RWPE1 (cell line): ENCODE measurements at regions not wholly inside any gene's neighbourhood (a gene's known extent, or its start where the extent isn't known, plus 50 kb on each side); places are given as distances from the start of the nearest gene placed in this dataset.

Experiments
- CTCF ChIA-PET: fragments of 350-600 bp; sonication (Branson Sonifier 250); formaldehyde crosslinking; extraction: SDS; loops from one replicate; lab custom pipeline; 2021; lab: Yijun Ruan, JAX
- POLR2A ChIA-PET: fragments of 400-600 bp; formaldehyde crosslinking; extraction: SDS; loops from one replicate; lab custom pipeline; 2020; ENCODE audit warnings: antibody characterized with exemption; ENCODE audit not compliant: low non-redundant PET; lab: Yijun Ruan, JAX
- DNase-seq: peaks from one replicate; pipeline ENCODE4 v3.0.0; 2012; ENCODE audit warnings: low spot score
- H3K27ac ChIP-seq: fragments of 450-650 bp; 2 replicates; pipeline ENCODE4 v1.5.1; 2017
- TF ChIP-seq, protein P1 (sequence below): fragments of 450-650 bp; conservative IDR thresholded peaks from 2 replicates; pipeline ENCODE4 v1.5.1; 2017; ENCODE audit warnings: low read depth, mild to moderate bottlenecking

DNA sequence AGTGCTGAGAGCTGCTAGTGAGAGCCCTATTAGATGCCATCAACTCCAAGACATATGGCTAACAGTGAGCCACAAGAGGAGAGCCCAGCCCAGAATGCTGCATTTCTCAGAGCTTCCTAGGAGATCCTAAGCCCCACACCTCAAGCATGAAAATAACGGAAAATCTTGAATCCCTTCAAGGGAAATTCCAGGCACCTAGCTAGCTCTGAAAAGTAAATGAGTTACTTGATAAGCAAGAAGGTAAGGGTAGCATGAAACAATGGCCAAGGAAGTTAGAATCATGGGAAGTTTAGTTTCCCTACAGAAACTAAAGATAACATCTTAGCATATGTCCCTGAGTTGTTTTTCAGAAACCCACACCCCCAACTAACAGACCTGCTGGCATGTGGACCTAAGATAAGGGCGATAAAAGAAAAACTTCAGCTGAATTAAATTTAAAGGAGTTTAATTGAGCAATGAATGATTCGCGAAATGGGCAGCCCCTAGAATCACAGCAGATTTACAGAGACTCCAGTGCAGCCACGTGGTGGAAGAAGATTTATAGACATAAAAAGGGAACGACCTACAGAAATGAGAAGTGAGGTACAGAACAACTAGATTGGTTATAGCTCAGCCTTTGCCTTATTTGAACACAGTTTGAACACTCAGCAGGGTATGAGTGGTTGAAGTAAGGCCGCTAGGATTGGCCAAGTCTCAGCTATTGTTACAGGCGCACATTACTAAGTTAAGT is 301.3 kb upstream of the DACH1 start:
- CTCF ChIA-PET, result interaction anchor here (0.6 kb wide), 1 partner anchor 251 kb away, joined by 3 read pairs; no protein-coding TSS in a partner anchor
- TF ChIP-seq, protein P1, sequence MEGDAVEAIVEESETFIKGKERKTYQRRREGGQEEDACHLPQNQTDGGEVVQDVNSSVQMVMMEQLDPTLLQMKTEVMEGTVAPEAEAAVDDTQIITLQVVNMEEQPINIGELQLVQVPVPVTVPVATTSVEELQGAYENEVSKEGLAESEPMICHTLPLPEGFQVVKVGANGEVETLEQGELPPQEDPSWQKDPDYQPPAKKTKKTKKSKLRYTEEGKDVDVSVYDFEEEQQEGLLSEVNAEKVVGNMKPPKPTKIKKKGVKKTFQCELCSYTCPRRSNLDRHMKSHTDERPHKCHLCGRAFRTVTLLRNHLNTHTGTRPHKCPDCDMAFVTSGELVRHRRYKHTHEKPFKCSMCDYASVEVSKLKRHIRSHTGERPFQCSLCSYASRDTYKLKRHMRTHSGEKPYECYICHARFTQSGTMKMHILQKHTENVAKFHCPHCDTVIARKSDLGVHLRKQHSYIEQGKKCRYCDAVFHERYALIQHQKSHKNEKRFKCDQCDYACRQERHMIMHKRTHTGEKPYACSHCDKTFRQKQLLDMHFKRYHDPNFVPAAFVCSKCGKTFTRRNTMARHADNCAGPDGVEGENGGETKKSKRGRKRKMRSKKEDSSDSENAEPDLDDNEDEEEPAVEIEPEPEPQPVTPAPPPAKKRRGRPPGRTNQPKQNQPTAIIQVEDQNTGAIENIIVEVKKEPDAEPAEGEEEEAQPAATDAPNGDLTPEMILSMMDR, result no peak
- no peak for DNase-seq
- H3K27ac ChIP-seq, result no peak overlapping the region
- POLR2A ChIA-PET, result no interaction called here

DNA sequence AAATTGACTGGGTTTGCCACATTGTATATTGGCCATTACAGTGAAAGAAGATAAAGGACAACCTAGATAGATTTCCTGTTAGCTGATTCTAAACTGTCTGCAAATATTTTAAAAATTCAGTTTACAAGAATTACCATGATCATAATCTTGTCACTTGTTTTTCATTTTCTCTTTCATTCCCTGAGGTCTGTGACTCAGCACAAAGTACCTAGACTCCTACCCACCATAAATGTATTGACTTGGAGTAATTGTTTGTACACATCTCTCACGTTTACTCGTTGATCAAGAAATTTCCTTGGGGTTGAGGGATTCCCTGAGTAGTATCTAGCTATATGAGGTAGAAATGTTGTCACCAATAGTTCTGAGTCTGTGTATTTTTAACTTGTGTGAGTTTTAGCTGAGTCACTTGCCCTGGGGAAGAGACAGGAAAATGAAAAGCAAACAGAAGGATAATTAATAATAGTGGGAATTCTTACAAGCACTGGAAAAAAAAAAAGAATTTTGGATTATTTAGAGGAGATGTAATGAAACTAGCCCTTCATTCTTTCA is 299.2 kb upstream of the DACH1 start:
- POLR2A ChIA-PET, result no interaction called here
- H3K27ac ChIP-seq, result no peak overlapping the region
- no peak for DNase-seq
- CTCF ChIA-PET, result interaction anchor here (0.7 kb wide), 2 partner anchors 15 to 294 kb away, joined by 3 read pairs; no protein-coding TSS in a partner anchor
- TF ChIP-seq, protein P1, result no peak

DNA sequence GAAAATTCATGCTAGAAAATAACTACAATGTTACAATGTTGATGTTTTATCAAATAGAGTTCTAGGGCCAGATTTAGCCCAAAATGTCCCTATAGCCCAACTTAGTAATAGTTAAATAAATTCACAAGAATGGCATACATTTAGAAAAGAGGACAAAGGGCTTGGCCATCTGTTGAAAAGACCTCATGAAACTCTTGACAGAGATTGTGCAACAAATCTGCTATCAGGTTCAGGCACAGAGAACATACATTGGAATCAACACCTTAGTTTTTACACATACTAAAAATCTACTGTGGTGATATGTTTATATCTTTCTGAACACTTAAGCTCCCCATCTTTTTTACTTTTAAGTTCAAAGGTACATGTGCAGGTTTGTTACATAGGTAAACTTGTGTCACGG is 298.3 kb upstream of the DACH1 start:
- TF ChIP-seq, protein P1, result no peak
- H3K27ac ChIP-seq, result no peak overlapping the region
- ChIA-PET CTCF (no interaction called here), POLR2A (no interaction called here)
- DNase-seq, result no peak

DNA sequence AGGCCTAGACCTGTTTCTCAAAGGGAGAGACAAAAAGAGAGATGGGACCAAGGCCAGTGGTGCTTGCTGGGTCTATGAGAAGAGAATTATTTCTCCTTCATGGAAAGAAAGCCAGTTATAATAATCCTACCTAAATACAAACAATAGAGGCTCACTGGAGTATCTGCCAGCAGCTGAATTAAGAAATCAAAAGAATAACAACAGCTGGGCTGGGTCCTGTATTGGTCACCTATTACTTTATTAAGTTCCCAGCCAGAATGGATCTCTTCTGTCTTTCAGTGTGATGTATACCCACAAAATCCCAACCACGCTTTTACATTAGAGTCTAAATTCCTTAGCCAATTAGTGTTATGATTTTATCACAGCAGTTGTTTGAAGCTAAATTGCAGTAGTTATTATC is 297.8 kb upstream of the DACH1 start:
- ChIA-PET CTCF (no interaction called here), POLR2A (no interaction called here)
- TF ChIP-seq, protein P1, result no peak
- DNase-seq, result no peak
- no peak overlapping the region for H3K27ac ChIP-seq

DNA sequence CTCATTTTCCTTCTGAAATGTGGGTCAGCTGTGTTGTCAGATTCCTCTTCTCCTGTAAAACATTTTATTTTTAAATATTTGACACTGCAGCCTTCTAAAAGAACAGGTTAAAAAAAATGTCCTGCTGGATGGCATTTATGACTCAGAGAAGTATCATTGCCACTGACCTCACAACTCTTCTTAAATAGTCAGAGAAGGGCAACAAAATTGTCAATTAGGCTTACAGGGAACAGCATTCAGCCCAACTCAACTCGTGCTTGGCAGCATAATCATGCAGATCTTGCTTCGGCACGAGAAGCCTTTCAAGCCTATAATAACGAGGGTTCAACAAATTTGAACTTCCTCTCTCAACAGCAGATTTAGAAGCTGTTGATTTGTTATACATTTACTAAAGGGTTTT is 296.7 kb upstream of the DACH1 start:
- no peak overlapping the region for H3K27ac ChIP-seq
- CTCF ChIA-PET, result no interaction called here
- no peak for DNase-seq
- POLR2A ChIA-PET, result no interaction called here
- TF ChIP-seq, protein P1, result no peak

DNA sequence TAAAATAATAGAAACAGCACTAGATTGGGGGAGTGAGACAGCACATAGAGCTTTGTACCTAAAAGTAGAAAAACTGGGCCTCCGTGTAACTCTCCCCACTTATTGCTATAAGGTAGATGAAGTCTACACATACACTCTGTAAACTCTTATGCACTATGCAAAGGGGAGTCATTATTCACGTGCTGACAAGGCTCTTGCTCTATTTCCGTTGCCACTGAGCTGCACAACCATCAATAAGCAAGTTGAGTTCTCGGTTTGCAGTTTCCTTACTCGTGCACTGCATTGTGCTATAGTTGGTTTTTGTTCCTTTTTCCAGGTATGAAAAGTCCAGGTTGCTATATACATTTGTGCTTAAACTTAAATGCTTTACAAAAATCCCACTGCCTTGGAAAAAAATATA is 294.0 kb upstream of the DACH1 start:
- no peak overlapping the region for H3K27ac ChIP-seq
- CTCF ChIA-PET, result no interaction called here
- TF ChIP-seq, protein P1, result no peak
- no peak for DNase-seq
- POLR2A ChIA-PET, result no interaction called here
